GM18907 (cell line): ENCODE measurements at regions not wholly inside any gene's neighbourhood (a gene's known extent, or its start where the extent isn't known, plus 50 kb on each side); places are given as distances from the start of the nearest gene placed in this dataset.

Experiments
- ATAC-seq: cut with Tn5 transposase; IDR thresholded peaks from one replicate; pipeline ENCODE4 v1.9.1; 2021; ENCODE audit warnings: mild to moderate bottlenecking, moderate library complexity; ENCODE audit not compliant: unreplicated experiment

DNA sequence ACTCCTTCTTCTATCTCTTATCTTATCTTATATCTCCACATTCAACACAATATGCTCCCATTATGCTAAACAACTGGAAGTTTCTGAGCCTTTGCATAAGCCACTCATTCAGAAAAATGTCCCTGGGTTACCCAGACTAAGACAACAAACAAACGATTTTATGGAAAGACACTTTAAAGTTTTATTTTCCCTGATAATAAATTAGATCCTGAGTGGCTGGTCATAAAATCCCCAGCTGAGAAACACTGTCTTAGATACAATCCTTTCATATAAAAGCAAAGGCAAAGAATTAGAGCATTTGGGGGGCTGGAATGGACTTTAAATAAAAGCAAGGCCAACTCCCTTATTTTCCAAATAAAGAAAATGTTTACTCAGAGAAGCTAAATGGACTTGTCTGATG, 322.3 kb downstream of the GBE1 start:
- no peak for ATAC-seq

GRCh38 chr3:81437683-81438082, 323.8 kb downstream of the GBE1 start:
- ATAC-seq: no peak

DNA sequence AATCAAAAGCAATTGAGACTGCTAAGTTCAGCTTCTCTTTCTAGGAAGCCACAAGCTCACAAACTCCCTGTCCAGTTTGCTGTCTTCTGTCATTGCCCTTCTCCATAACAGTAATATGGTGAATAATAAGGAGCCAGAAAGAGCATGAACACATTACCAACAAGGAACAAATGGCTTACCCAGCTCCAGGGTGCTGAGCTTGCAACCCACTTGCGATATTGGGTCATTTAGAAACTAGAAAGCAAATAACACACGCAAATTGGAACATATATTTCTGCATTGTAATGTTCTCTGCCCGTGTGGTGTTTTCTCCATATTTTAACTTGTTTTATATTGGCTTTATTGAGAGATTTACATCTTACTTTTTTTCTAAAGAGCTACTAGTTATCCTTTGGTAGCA, 325.3 kb downstream of the GBE1 start:
- no peak for ATAC-seq

GRCh38 chr3:81435050-81435449, 326.4 kb downstream of the GBE1 start:
- ATAC-seq: no peak

GRCh38 chr3:81434161-81434560, 327.3 kb downstream of the GBE1 start:
- ATAC-seq: no peak

GRCh38 chr3:81433675-81434074, 327.8 kb downstream of the GBE1 start:
- no peak for ATAC-seq

GRCh38 chr3:81432456-81432855, 329.0 kb downstream of the GBE1 start:
- no peak for ATAC-seq

DNA sequence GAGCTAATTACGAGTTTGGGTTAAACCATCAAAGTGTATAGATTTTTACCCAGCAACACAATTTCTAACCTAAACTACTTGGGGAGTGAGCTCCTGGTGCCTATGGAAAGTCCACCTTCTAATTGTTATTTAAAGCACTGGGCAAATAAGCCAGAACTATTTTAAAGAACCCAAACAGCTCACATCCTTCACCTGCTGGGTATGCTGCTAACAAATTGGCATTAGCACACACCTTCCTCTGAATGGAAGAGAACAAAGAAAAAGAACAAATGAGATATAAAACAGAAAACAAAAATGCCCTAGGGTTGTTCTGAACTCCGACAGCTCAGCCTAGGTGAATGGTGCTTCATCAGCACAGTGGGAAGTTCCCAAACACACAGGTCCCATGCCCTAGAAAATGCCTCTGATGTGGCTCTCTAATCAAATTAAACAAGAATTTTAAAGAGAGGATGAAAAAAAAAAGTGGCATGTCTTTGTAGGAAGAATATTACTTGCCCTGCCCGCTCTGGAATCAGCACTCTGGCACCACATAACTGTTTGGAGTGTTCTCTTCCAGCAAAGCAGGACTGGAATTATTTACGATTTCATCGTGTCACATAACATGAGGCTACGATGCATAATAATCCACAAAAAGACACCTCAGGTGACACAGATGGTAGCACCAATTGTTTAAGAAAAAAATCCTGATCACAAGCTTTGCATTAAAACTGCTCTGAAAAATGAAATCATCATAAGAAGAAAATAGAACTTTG, 334.4 kb downstream of the GBE1 start:
- ATAC-seq: no peak

GRCh38 chr3:81425198-81425868, 336.1 kb downstream of the GBE1 start:
- ATAC-seq: no peak

GRCh38 chr3:81419228-81419627, 342.2 kb downstream of the GBE1 start:
- no peak for ATAC-seq

GRCh38 chr3:81416812-81417211, 344.6 kb downstream of the GBE1 start:
- no peak for ATAC-seq

DNA sequence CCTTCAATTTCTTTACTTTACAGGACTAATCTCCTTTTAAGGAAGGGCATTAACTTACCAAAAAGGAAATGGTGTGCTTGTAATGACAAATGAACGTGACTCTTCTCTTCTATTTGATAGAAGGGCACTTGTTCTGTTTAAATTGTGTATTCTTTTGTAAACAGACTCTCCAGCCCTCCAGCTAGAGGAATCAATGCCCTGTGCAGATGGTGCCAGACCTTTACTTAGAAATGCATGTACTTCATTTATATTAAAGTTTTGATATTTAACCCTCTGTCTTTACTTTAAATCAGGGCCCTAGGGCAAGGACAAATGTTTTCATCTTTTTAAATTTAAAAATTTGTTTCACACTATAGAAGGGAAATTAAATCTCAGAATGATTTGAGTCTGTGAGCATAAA, 355.1 kb downstream of the GBE1 start:
- no peak for ATAC-seq

- peak; percentile 33 for ATAC-seq
Observed at GRCh38 chr3:81395739-81396513, 365.5 kb downstream of the GBE1 start.

- ATAC-seq: no peak
Observed at GRCh38 chr3:81394651-81395524, 366.6 kb downstream of the GBE1 start.

DNA sequence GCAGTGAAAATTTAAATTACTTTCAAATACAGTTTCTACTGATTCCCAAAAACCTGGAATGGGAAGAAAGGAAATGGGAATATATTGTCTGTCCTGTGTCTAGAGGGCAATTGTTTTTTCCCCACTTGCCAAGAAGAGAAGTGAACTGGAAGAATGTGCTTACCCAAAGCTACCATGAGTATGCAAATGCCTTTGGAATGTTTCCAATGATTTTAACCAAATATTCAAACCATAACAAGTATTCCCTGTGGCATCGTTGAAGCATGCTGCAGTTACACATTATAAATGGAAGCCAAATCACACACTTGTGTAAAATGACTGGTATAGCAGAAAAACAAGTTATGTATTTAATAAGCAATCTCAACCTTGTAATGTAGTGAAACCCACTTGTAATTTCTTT, 368.2 kb downstream of the GBE1 start:
- no peak for ATAC-seq

DNA sequence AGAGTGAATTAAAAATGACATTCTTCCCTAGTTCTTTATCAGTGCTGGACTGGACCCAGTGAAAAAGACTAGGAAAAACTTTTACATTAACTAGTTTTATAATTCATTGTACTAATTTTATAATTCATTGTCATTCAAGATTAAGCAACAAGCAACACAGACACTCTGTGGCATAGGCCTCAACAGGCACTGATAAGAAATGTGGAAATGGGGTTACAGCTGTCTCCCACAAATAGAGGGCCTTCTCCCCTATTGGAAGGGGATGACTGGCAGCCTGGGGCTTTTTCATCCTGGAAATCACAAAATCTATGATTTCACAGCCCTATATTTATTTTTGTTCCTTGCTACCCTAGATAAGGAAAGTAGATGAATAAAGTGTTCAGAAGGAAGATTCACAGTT, 370.6 kb downstream of the GBE1 start:
- ATAC-seq: no peak

DNA sequence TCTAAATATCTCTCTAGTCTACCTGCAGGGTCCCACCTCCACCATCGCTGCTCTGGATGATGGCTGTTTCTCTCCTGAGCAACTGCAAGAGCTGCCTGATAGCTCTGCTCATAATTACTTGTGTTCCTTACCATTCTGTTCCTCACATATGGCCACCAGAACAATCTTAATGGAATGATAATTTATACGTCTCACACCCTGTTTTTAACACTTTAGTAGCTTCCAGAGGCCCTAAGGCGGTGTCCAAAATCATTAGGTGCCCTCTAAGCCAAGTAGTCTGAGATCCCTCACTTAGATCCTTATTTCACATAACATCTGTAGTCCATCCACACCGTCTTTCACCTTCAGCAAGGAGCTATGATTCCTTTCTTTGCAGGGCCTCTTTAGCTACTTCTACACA, 373.3 kb downstream of the GBE1 start:
- no peak for ATAC-seq

DNA sequence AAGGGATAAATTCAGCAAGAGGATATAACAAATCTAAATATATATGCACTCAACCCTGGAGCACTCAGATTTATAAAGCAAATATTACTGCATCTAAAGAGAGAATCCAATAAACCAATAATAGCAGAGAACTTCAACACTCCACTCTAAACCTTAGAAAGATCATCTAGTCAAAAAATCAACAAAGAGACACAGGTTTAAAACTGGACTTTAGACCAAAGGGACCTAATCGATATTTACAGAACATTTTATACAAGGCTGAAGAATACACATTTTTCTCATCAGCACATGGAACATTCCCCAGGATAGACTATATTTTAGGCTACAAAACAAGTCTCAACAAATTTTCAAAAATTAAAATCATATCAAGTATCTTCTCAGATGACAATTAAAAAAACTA, 379.0 kb downstream of the GBE1 start:
- no peak for ATAC-seq

GRCh38 chr3:81380234-81380633, 381.2 kb downstream of the GBE1 start:
- no peak for ATAC-seq

DNA sequence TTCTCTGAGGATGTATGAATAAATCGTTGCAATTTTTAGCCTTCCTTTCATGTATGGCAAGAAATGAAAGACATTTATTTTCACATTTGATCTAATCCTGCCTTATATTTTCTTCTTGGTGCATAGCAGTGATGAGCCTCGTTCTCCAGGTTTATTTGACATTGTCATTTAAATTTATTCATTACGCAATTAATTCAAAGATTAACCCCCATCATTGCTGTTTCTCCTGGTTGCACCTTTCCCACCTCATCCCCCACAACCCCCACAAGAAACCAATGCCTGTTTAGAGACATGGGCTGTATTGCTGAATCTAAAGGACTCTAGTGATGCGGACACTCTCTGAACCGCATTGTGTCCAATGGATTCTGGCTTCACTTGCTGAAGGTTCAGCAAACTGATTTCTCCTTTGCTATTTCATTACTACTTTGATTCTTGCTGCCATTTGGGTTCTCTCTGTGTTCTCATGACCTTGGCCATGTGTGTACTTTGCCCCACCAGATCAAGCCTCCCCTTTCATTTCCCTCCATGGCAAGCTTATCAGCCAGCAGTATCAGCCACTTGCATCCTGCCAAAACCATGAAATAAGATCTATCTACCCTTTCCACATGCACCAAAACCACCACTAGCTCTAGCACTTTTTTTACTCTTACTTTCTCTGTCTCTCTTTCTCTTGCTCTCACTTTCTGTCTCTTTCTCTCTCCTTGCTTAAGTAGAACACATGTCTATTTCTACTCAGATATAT, 382.7 kb downstream of the GBE1 start:
- no peak for ATAC-seq
